ENCODE measurements at regions not wholly inside any gene's neighbourhood (a gene's known extent, or its start where the extent isn't known, plus 50 kb on each side); places are given as distances from the start of the nearest gene placed in this dataset.

DNA sequence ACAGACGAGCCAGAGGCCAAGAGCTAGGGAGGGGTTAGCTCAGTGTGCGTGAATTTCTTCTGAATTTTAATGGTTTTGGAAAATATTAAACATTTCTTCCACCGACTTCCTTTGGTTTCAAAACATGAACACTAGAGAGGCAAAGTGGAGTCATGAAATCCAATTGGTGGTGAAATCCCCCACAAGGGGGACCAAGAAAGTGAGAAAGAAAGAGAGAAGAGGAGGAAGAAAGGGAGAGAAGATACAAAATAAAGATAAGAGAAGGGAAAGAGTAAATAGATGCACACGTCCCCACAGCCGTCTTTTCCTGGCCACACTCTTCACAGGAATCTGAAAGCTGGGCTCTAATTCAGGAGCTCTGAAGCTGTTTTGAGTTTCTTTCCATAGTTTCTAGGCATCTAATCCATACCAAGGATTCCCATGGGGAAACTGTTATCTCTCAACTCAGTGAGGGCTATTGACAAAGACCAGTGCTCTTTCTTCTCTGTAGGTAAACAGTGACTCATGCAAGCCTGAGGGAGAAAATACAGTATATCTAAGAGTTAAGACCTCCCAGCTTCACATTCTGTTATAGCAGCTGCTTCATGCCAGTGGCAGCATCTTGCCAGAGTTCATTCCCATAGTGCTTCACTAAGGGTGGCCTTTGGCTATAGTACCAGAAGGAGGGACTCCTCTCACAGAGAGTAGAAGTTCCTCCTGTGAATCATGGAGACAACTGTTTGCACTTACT is 115.8 kb upstream of the LIFR start:
- TF ChIP-seq, protein P1, sequence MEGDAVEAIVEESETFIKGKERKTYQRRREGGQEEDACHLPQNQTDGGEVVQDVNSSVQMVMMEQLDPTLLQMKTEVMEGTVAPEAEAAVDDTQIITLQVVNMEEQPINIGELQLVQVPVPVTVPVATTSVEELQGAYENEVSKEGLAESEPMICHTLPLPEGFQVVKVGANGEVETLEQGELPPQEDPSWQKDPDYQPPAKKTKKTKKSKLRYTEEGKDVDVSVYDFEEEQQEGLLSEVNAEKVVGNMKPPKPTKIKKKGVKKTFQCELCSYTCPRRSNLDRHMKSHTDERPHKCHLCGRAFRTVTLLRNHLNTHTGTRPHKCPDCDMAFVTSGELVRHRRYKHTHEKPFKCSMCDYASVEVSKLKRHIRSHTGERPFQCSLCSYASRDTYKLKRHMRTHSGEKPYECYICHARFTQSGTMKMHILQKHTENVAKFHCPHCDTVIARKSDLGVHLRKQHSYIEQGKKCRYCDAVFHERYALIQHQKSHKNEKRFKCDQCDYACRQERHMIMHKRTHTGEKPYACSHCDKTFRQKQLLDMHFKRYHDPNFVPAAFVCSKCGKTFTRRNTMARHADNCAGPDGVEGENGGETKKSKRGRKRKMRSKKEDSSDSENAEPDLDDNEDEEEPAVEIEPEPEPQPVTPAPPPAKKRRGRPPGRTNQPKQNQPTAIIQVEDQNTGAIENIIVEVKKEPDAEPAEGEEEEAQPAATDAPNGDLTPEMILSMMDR (conservative IDR thresholded peaks at IDR 0.05; ENCODE audit: low read depth, low read length): no peak
- no peak for TF ChIP-seq EZH2 (IDR thresholded peaks at IDR 0.05; ENCODE audit: borderline replicate concordance, low read depth, low read length, poor library complexity, severe bottlenecking)

Measured in A673 (cell line).